Loucy (cell line): ENCODE measurements at regions not wholly inside any gene's neighbourhood (a gene's known extent, or its start where the extent isn't known, plus 50 kb on each side); places are given as distances from the start of the nearest gene placed in this dataset.
"Not testable (repeated sequence)": the region's sequence is repeated elsewhere in the genome, so short reads cannot be mapped to it uniquely, and the experiment has no call there.

ENCODE experiments used
- H2AFZ ChIP-seq: fragments of 200-600 bp; sonication (generic); 2 replicates; pipeline ENCODE4 v1.6.0; 2016; ENCODE audit warnings: antibody characterized with exemption, mild to moderate bottlenecking, low read length, moderate library complexity
- H3F3A ChIP-seq: fragments of 200-600 bp; 2 replicates; pipeline ENCODE4 v1.6.0; 2016; ENCODE audit warnings: antibody characterized with exemption, low read depth, mild to moderate bottlenecking
- H3K27me3 ChIP-seq: fragments of 200-600 bp; sonication (generic); 2 replicates; pipeline ENCODE4 v1.6.1; 2014; ENCODE audit warnings: low read length, mild to moderate bottlenecking; ENCODE audit not compliant: insufficient read depth, poor library complexity, severe bottlenecking
- H3K36me3 ChIP-seq: fragments of 200-600 bp; sonication (generic); 2 replicates; pipeline ENCODE4 v1.6.1; 2016; ENCODE audit warnings: low read length; ENCODE audit not compliant: insufficient read depth
- H3K4me1 ChIP-seq: fragments of 200-600 bp; sonication (generic); 2 replicates; pipeline ENCODE4 v1.5.1; 2014; ENCODE audit warnings: low read length, mild to moderate bottlenecking; ENCODE audit not compliant: insufficient read depth, poor library complexity, severe bottlenecking
- H3K4me2 ChIP-seq: fragments of 200-600 bp; sonication (generic); 2 replicates; pipeline ENCODE4 v1.6.0; 2014; ENCODE audit warnings: antibody characterized with exemption, low read length, low read depth, mild to moderate bottlenecking; ENCODE audit not compliant: poor library complexity, severe bottlenecking
- H3K4me3 ChIP-seq: fragments of 200-600 bp; sonication (generic); 2 replicates; pipeline ENCODE4 v1.5.1; 2014; ENCODE audit warnings: low read length, mild to moderate bottlenecking, mixed read lengths; ENCODE audit not compliant: poor library complexity, severe bottlenecking
- H3K79me2 ChIP-seq: fragments of 200-600 bp; sonication (generic); 2 replicates; pipeline ENCODE4 v1.6.1; 2014; ENCODE audit warnings: low read length; ENCODE audit not compliant: insufficient read depth
- H3K9ac ChIP-seq: fragments of 200-600 bp; sonication (generic); 2 replicates; pipeline ENCODE4 v1.6.0; 2014; ENCODE audit warnings: mild to moderate bottlenecking, low read depth, low read length, moderate library complexity; ENCODE audit not compliant: poor library complexity, severe bottlenecking
- H3K9me2 ChIP-seq: fragments of 200-600 bp; sonication (generic); replicated peaks from 2 replicates; pipeline ENCODE4 v1.6.1; 2016; ENCODE audit warnings: low read depth, low read length, mixed read lengths
- H3K9me3 ChIP-seq: fragments of 200-600 bp; sonication (generic); 2 replicates; pipeline ENCODE4 v1.6.1; 2014; ENCODE audit warnings: mild to moderate bottlenecking, antibody characterized with exemption, low read length, low read depth; ENCODE audit not compliant: insufficient read depth
- H4K20me1 ChIP-seq: fragments of 200-600 bp; sonication (generic); 2 replicates; pipeline ENCODE4 v1.6.0; 2014; ENCODE audit warnings: antibody characterized with exemption, low read length, mild to moderate bottlenecking; ENCODE audit not compliant: insufficient read depth, poor library complexity, severe bottlenecking
- EZH2phosphoT487 ChIP-seq: fragments of 200-600 bp; IDR thresholded peaks from 2 replicates; pipeline ENCODE4 v1.6.1; 2018; ENCODE audit warnings: antibody characterized with exemption, mild to moderate bottlenecking, moderate library complexity, borderline replicate concordance
- TF ChIP-seq, protein P1 (sequence below): fragments of 200-600 bp; sonication (generic); conservative IDR thresholded peaks from 2 replicates; pipeline ENCODE4 v1.5.1; 2014; ENCODE audit warnings: mild to moderate bottlenecking, antibody characterized with exemption, low read length

DNA sequence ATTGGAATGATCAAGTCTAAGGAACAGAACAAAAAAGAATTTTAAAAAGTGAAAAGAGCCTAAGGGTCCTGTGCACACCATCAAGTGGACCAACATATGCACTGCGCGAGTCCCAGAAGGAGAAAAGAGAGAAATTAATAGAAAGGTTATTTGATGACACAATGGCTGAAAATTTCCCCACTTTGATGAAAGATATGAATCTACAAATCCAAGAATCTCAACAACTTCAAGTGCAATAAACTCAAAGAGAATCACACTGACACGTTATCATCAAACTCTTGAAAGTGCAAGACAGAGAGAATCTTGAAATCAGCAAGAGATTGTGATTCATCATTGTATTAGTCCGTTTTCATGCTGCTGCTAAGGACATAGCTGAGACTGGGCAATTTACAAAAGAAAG lies 230.8 kb downstream of the ADAMTS15 start:
- no peak overlapping the region for H3K9ac ChIP-seq
- no peaks in the 10 kb centered on the region for H3K27me3 ChIP-seq
- H2AFZ ChIP-seq = no peak overlapping the region
- H3K9me2 ChIP-seq = no peaks in the 10 kb centered on the region
- H3K4me2 ChIP-seq = no peak overlapping the region
- H3K79me2 ChIP-seq = no peaks in the 10 kb centered on the region
- H4K20me1 ChIP-seq = no peaks in the 10 kb centered on the region
- H3K4me3 ChIP-seq = no peak overlapping the region
- peaks cover 9% of the 10 kb centered on the region; the same call in 1 of the 2 replicates for H3K9me3 ChIP-seq
- no peaks in the 10 kb centered on the region for H3F3A ChIP-seq
- H3K4me1 ChIP-seq = no peaks in the 10 kb centered on the region
- no peaks in the 10 kb centered on the region for H3K36me3 ChIP-seq
- TF ChIP-seq, protein P1, sequence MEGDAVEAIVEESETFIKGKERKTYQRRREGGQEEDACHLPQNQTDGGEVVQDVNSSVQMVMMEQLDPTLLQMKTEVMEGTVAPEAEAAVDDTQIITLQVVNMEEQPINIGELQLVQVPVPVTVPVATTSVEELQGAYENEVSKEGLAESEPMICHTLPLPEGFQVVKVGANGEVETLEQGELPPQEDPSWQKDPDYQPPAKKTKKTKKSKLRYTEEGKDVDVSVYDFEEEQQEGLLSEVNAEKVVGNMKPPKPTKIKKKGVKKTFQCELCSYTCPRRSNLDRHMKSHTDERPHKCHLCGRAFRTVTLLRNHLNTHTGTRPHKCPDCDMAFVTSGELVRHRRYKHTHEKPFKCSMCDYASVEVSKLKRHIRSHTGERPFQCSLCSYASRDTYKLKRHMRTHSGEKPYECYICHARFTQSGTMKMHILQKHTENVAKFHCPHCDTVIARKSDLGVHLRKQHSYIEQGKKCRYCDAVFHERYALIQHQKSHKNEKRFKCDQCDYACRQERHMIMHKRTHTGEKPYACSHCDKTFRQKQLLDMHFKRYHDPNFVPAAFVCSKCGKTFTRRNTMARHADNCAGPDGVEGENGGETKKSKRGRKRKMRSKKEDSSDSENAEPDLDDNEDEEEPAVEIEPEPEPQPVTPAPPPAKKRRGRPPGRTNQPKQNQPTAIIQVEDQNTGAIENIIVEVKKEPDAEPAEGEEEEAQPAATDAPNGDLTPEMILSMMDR = no peak
- no peak for TF ChIP-seq EZH2phosphoT487

DNA sequence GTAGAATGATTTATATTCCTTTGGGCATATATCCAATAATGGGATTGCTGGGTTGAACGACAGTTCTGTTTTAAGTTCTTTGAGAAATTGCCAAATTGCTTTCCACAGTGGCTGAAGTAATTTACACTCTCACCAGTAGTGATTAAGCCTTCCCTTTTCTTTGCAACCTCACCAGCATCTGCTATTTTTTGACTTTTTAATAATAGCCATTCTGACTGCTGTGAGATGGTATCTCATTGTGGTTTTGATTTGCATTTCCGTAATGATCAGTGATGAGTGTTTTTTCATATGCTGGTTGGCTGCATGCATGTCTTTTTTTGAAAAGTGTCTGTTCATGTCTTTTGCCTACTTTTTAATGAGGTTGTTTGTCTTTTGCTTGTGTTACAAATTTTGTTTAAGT lies 233.8 kb downstream of the SNX19 start:
- H4K20me1 ChIP-seq, H3K9me2 ChIP-seq, H3K4me3 ChIP-seq, H3K4me1 ChIP-seq, H3F3A ChIP-seq, H3K79me2 ChIP-seq, H3K36me3 ChIP-seq, H2AFZ ChIP-seq, H3K27me3 ChIP-seq, H3K9me3 ChIP-seq, H3K9ac ChIP-seq, H3K4me2 ChIP-seq: not testable (repeated sequence)

DNA sequence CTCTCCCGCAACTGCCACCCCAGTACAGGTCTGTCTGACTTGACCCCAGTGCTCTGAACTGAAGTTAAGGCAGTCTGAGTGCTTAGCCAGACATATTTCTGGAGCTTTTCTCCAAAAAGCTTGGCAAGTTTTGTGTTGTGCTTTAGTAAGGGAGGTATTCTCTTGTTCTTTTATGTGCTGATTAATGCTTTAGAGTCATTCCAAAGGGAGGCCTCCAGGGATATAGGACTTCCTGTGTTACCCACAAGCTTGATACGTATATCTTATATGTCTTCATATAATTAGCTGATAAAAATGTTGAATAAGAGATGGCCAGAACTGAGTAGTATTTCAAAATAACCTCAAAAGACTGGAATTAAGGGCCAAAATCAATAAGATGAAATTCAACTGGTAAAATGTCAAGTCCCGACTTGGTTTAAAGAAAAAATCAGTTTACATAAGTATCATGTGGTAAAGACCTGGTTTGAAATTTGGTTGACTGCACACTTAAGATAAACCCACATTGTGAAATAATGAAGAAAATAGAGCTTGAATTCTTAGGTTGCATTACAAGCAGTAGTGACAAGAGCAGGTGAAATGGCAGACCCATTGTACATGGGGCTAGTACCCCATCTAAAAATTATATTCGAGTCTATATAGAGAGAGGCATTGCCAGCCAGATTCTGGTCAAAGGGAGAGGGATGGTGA lies 226.9 kb downstream of the SNX19 start:
- Histone ChIP-seq H3K9me3 (no peaks in the 10 kb centered on the region), H3K79me2 (no peaks in the 10 kb centered on the region), H3K9me2 (no peaks in the 10 kb centered on the region), H4K20me1 (no peaks in the 10 kb centered on the region), H3K27me3 (no peaks in the 10 kb centered on the region), H3F3A (no peaks in the 10 kb centered on the region), H3K9ac (no peak overlapping the region), H3K4me2 (no peak overlapping the region), H3K36me3 (no peaks in the 10 kb centered on the region), H2AFZ (no peak overlapping the region), H3K4me1 (no peaks in the 10 kb centered on the region), H3K4me3 (no peak overlapping the region)
- TF ChIP-seq, protein P1 = no peak
- TF ChIP-seq EZH2phosphoT487 = no peak

DNA sequence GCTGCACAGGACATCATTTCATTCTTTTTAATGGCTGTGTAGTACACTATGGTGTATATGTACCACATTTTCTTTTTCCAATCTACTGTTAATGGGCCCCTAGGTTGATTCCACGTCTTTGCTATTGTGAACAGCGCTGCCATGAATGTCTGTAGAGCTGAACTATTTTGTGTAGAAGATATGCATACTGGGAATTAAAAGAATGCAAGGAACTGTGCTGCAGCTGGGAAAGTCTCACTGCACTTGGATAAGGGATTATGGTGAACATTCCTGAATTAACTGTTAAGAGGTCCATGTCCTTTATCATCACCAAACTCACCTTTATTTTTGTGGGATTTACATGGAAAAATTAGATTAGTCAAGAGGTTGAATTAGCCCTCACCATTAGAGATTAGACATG lies 224.7 kb downstream of the SNX19 start:
- no peaks in the 10 kb centered on the region for H3K36me3 ChIP-seq
- no peaks in the 10 kb centered on the region for H3K27me3 ChIP-seq
- no peak overlapping the region for H3K4me2 ChIP-seq
- no peaks in the 10 kb centered on the region for H3F3A ChIP-seq
- no peaks in the 10 kb centered on the region for H3K4me1 ChIP-seq
- no peaks in the 10 kb centered on the region for H4K20me1 ChIP-seq
- H3K79me2 ChIP-seq = no peaks in the 10 kb centered on the region
- no peaks in the 10 kb centered on the region for H3K9me2 ChIP-seq
- no peak overlapping the region for H3K9ac ChIP-seq
- no peak overlapping the region for H2AFZ ChIP-seq
- TF ChIP-seq EZH2phosphoT487 = no peak
- TF ChIP-seq, protein P1 = no peak
- no peaks in the 10 kb centered on the region for H3K9me3 ChIP-seq
- no peak overlapping the region for H3K4me3 ChIP-seq
